C4-2B (cell line): ENCODE measurements at regions not wholly inside any gene's neighbourhood (a gene's known extent, or its start where the extent isn't known, plus 50 kb on each side); places are given as distances from the start of the nearest gene placed in this dataset.

Experiments
- ZFX ChIP-seq: fragments of 450-650 bp; IDR thresholded peaks from 2 replicates; pipeline ENCODE4 v1.6.1; 2017
- TF ChIP-seq, protein P1 (sequence below): fragments of 450-650 bp; conservative IDR thresholded peaks from 2 replicates; pipeline ENCODE4 v1.5.1; 2017; ENCODE audit warnings: mild to moderate bottlenecking

DNA sequence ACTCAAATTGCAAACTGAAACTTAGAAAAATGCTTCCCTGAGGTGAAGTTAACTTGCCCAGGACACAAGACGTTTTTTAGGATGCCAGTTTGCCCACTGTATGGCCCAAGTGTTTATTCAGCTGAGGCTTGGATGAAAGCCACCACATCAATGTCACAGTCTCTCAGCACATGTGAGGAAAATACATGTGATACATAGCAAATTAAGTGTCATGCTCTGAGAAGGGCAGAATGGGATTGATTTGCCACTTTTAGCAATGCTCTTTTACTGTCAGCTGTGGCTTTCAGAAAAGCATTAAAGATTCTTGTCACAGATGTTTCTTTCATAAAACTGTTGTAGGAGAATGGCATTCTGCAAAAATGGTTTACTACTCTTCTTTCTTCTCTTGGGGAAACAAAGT, 165.5 kb downstream of the ZIC1 start:
- TF ChIP-seq, protein P1, sequence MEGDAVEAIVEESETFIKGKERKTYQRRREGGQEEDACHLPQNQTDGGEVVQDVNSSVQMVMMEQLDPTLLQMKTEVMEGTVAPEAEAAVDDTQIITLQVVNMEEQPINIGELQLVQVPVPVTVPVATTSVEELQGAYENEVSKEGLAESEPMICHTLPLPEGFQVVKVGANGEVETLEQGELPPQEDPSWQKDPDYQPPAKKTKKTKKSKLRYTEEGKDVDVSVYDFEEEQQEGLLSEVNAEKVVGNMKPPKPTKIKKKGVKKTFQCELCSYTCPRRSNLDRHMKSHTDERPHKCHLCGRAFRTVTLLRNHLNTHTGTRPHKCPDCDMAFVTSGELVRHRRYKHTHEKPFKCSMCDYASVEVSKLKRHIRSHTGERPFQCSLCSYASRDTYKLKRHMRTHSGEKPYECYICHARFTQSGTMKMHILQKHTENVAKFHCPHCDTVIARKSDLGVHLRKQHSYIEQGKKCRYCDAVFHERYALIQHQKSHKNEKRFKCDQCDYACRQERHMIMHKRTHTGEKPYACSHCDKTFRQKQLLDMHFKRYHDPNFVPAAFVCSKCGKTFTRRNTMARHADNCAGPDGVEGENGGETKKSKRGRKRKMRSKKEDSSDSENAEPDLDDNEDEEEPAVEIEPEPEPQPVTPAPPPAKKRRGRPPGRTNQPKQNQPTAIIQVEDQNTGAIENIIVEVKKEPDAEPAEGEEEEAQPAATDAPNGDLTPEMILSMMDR, result no peak
- no peak for TF ChIP-seq ZFX
